GM19463 (cell line): ENCODE measurements at regions not wholly inside any gene's neighbourhood (a gene's known extent, or its start where the extent isn't known, plus 50 kb on each side); places are given as distances from the start of the nearest gene placed in this dataset.

Source experiments
- ATAC-seq: cut with Tn5 transposase; IDR thresholded peaks from one replicate; pipeline ENCODE4 v1.9.1; 2021; ENCODE audit warnings: mild to moderate bottlenecking, moderate library complexity; ENCODE audit not compliant: unreplicated experiment

GRCh38 chr9:12060811-12061210 lies 632.4 kb upstream of the TYRP1 start:
- ATAC-seq: no peak

GRCh38 chr9:12065050-12065449 lies 628.1 kb upstream of the TYRP1 start:
- no peak for ATAC-seq

GRCh38 chr9:12065686-12066085 lies 627.5 kb upstream of the TYRP1 start:
- no peak for ATAC-seq

GRCh38 chr9:12066455-12067035 lies 626.6 kb upstream of the TYRP1 start:
- ATAC-seq: no peak

- no peak for ATAC-seq
Observed at GRCh38 chr9:12069366-12069765, 623.8 kb upstream of the TYRP1 start.

GRCh38 chr9:12085399-12085798 lies 607.8 kb upstream of the TYRP1 start:
- ATAC-seq: no peak

- ATAC-seq: no peak
Observed at GRCh38 chr9:12091865-12092527, 601.2 kb upstream of the TYRP1 start.

- ATAC-seq: no peak
Observed at GRCh38 chr9:12094046-12094445, 599.1 kb upstream of the TYRP1 start.

- ATAC-seq: no peak
Observed at GRCh38 chr9:12095931-12096330, 597.3 kb upstream of the TYRP1 start.

GRCh38 chr9:12133416-12133815 lies 559.8 kb upstream of the TYRP1 start:
- no peak for ATAC-seq

GRCh38 chr9:12141422-12141821 lies 551.8 kb upstream of the TYRP1 start:
- no peak for ATAC-seq

GRCh38 chr9:12155401-12156134 lies 537.6 kb upstream of the TYRP1 start:
- no peak for ATAC-seq

- no peak for ATAC-seq
Observed at GRCh38 chr9:12162181-12162815, 530.9 kb upstream of the TYRP1 start.

- ATAC-seq: no peak
Observed at GRCh38 chr9:12163723-12164458, 529.3 kb upstream of the TYRP1 start.

GRCh38 chr9:12166518-12166917 lies 526.7 kb upstream of the TYRP1 start:
- ATAC-seq: no peak

- no peak for ATAC-seq
Observed at GRCh38 chr9:12170456-12170855, 522.7 kb upstream of the TYRP1 start.

GRCh38 chr9:12178634-12179033 lies 514.6 kb upstream of the TYRP1 start:
- no peak for ATAC-seq

GRCh38 chr9:12182806-12183205 lies 510.4 kb upstream of the TYRP1 start:
- ATAC-seq: no peak

- no peak for ATAC-seq
Observed at GRCh38 chr9:12183321-12183720, 509.9 kb upstream of the TYRP1 start.

GRCh38 chr9:12185856-12186255 lies 507.3 kb upstream of the TYRP1 start:
- ATAC-seq: no peak

GRCh38 chr9:12191630-12192029 lies 501.6 kb upstream of the TYRP1 start:
- no peak for ATAC-seq
